ENCODE measurements at regions not wholly inside any gene's neighbourhood (a gene's known extent, or its start where the extent isn't known, plus 50 kb on each side); places are given as distances from the start of the nearest gene placed in this dataset.

- TF ChIP-seq JUND (IDR thresholded peaks at IDR 0.05; ENCODE audit: low read length) (no peak), CTCF (IDR thresholded peaks at IDR 0.05; ENCODE audit: control extremely low read depth in 1 of 3, insufficient read depth in 1 of 3, low read depth in 1 of 3, low read length in 3 of 3) (no peak), POLR2A (IDR thresholded peaks at IDR 0.05; ENCODE audit: control extremely low read depth in 1 of 2, low read depth in 2 of 2, low read length in 2 of 2) (no peak), EP300 (IDR thresholded peaks at IDR 0.05; ENCODE audit: borderline replicate concordance in 1 of 2, low read depth in 2 of 2, low read length in 2 of 2) (no peak), TEAD4 (IDR thresholded peaks at IDR 0.05; ENCODE audit: low read depth, low read length) (no peak), SIN3A (conservative IDR thresholded peaks at IDR 0.05 in 1 of 2, IDR thresholded peaks at IDR 0.05 in 1 of 2; ENCODE audit: low read depth in 1 of 2, low read length in 2 of 2) (no peak), SIX5 (IDR thresholded peaks at IDR 0.05; ENCODE audit: low read depth, low read length) (no peak), EGR1 (IDR thresholded peaks at IDR 0.05; ENCODE audit: borderline replicate concordance, low read depth, low read length) (no peak), POLR2AphosphoS5 (IDR thresholded peaks at IDR 0.05; ENCODE audit: low read depth, low read length) (no peak)
- TF ChIP-seq, protein P1, sequence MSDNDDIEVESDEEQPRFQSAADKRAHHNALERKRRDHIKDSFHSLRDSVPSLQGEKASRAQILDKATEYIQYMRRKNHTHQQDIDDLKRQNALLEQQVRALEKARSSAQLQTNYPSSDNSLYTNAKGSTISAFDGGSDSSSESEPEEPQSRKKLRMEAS (IDR thresholded peaks at IDR 0.05): no peak
These were observed 274.3 kb upstream of the FERMT1 start for GRCh38 chr20:6397115-6397514.
